HG02571 (cell line): ENCODE measurements at regions not wholly inside any gene's neighbourhood (a gene's known extent, or its start where the extent isn't known, plus 50 kb on each side); places are given as distances from the start of the nearest gene placed in this dataset.
A peak's percentile ranks its signal among the peaks of the same experiment; 100 is the strongest.
"Not testable (repeated sequence)": the region's sequence is repeated elsewhere in the genome, so short reads cannot be mapped to it uniquely, and the experiment has no call there.

Experiments used
- ATAC-seq: cut with Tn5 transposase; IDR thresholded peaks from one replicate; pipeline ENCODE4 v1.9.1; 2021; ENCODE audit warnings: mild to moderate bottlenecking, moderate library complexity; ENCODE audit not compliant: unreplicated experiment

DNA sequence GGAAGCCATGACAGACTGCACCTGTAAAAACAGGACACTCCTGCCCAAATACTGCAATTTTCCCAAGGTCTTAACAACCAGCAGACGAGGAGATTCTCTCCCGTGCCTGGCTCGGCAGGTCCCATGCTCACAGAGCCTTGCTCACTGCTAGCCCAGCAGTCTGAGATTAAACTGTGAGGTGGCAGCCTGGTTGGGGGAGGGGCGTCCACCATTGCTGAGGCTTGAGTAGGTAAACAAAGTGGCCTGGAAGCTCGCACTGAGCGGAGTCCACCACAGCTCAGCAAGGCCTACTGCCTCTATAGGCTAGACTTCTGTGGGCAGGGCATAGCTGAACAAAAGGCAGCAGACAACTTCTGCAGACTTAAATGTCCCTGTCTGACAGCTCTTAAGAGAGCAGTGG is 80.3 kb downstream of the ANXA5 start:
- ATAC-seq = not testable (repeated sequence)

DNA sequence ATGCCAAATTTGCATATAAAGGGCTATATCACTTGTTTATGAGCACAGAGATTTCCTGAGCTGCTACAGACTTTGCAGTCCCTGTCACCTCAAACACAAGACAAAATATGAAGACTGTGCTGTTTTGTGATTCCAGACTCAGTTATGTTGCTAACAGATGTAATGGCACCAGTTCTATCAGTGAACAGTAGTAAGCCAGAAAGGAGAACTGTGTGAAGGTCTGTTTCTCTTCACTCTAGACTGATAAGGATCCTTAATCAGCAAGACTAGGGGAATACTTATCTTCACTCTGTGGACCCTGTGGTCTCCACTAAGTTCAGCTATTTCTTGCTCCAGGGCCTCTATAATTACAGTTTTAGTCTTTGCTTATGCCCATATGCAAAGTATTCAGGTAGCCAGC is 82.7 kb downstream of the ANXA5 start:
- ATAC-seq = no peak

DNA sequence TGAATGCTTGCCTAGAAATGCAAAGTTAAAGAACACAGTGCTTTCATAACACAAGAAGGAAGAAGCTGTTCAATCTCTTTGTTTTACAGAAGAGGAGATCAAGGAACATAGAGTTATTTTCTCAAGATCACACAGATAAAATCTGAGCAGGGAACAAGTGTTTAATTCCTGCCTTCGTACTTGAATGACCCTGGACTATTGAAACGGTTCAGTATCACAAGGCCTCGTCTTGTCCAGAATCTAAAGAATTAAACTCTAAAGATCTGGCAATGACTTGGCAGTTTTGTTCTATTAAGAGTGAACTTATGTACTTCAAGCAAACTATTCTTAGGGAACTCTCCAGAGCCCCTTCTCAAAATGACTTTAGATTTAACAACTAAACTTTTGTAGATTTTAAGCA is 97.7 kb downstream of the ANXA5 start:
- ATAC-seq = no peak

DNA sequence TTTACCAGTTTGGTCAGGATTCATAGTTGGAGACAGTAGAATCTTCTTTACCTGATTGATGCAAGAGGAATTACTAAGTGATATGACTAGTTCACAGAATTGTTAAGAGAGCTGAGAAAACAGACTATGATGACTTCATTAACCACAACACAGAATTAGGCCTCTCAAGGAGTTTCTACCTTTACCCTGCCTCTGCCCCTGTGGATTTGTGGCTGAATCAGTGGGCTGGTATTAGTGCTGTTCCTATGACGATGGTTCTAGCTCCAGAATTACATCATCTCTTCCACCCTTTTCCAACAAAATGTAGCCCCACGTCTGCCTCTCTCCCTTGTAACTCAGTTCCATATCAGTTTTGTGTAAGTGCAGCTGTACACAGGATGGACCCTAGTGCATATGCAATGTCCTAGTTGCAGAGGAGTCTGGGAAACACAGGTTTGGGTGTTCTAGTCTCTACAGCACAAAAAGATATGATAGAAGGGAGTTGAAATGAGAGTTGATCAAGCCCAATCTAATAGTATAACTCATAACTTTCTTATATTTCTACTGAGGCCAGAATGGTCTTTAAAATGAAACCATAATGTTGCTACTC is 99.3 kb downstream of the ANXA5 start:
- peak; percentile 76 for ATAC-seq

DNA sequence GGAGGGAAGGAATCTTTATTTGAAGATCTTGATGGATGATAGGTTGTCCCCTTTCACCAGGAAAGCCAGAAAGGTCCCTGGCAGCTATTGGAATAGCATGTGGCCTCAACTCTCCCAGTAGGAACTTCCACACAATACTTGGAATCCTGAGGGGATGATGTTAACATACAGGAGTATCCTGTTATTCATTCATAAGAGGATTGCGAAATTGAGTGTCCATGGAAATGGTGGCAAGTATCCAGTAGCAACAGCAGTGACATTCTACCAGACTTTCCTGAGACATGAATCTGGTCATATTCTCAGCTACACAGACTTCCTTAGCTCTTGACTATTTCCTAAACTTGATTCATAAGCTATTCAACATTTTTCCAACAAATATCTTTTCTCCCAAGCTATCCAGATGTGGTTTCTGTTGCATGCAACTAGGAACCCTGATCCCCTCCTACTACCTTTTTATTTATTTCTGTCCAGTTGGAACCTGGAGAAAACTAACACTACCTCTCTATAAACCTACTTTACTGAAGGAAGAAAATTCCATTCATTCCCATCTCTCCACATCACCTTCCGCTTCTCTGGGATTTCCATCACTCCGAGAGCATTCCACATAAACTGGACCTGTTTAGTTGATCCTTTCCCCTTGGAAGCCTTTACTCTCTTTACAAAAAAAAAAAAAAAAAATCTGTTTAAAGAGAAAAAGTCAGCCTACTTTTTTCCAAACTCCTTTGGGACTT is 101.8 kb downstream of the ANXA5 start:
- ATAC-seq = no peak

DNA sequence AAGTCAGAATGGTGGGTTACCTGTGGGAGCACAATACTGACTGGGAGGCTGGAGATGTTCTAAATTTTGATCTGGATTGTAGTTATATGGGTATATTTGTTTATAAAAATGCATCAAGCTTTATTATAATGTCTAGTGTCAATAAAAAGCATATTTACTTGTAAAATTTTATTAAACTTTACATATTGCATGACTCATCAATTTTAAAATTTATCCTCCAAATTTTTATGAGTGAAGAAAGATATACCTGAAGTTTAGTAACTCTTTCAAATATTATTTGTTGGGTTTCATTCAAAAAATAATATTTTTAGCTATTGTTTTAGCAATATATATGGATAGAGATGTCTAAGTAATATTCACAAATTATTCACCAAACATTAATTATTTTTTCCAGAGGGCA is 103.0 kb downstream of the ANXA5 start:
- no peak for ATAC-seq

DNA sequence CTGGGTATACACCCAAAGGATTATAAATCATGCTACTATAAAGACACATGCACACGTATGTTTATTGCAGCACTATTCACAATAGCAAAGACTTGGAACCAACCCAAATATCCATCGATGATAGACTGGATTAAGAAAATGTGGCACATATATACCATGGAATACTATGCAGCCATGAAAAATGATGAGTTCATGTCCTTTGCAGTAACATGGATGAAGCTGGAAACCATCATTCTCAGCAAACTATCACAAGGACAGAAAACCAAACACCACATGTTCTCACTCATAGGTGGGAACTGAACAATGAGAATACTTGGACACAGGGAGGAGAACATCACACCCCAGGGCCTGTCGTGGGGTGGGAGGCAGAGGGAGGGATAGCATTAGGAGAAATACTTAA is 104.5 kb downstream of the ANXA5 start:
- not testable (repeated sequence) for ATAC-seq

DNA sequence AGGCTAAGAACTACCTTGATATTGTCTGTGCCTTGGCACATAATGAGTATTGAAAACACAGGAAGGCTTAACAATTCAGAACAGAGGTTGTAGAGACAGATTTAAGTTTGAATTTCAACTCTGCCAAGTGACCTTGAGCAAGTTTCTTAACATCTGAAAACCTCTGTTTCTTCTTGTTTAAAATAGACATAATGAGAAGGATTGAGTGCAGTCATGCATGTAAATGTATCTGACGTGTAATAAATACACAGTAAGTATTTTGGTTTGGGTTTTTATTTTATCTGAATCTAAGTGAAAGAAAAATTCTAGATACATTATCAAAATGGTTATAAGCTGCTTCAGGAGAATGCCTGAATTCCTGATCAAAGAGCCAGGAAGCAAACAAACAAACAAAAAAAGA is 111.9 kb downstream of the ANXA5 start:
- no peak for ATAC-seq

DNA sequence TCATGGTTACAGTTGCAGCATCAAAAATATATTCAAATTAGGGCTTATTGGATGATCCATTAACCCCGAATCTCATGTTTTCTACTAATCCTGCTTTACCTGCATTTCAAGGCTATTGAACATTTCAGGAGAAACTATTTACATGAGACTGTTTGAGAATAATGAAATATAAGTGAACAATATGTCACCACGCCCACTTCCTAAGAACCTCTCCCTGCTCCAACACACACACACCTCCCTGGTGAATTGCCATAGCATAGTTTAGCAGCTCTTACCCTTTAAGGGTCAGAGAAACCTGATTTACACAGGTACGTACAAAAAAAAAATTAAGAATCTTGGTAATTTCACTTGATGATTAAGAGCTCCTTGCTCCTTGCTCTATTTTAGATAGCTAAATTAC is 113.4 kb downstream of the ANXA5 start:
- ATAC-seq = no peak

DNA sequence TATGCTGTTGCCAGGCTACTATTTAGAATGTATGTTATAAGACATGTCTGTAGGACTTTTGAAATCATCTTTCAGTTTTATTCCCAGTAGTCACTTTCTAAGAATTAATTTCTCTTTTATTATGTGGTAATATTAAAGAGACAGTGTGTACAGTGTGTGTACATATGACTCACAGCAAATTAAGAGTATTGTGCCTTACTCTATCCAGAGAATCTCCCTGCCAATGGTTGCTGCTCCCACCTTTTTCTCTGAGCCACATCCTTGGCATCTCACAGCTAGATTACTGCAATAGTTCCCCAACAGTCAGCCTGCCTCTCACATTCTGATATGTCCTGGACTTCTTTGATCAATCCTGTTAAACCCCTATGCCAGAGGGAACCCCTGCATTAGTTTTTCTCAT is 114.5 kb downstream of the ANXA5 start:
- ATAC-seq = no peak

DNA sequence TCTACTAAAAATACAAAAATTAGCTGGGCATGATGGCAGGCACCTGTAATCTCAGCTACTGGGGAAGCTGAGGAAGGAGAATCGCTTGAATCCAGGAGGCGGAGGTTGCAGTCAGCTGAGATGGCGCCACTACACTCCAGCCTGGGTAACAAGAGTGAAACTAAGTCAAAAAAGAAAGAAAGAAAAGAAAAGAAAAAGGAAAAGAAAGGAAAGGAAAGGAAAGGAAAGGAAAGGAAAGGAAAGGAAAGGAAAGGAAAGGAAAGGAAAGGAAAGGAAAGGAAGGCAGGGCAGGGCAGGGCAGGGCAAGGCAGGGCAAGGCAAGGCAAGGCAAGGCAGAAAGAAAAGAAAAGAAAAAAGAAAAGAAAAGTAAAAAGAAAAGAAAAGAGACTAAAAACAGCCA is 121.4 kb downstream of the ANXA5 start:
- not testable (repeated sequence) for ATAC-seq

DNA sequence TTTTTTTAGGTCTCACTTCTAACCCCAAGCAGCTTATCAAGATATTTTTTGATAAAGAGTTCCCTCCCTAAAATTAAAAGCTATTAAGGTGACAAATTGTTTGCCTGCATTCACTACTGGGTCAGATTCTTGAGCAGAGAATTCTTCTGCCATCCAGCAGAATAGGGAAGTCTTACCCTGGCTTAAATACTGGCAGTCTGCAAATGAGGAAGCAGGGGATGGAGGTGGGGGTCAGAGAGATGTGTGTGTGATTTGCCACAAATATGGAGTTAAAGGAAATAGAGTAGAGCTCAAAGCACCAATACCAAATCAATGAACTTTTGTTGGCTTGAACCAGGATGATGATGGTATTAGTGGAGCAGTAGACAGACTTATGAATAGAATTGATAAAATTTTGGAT is 122.2 kb downstream of the ANXA5 start:
- ATAC-seq = no peak

DNA sequence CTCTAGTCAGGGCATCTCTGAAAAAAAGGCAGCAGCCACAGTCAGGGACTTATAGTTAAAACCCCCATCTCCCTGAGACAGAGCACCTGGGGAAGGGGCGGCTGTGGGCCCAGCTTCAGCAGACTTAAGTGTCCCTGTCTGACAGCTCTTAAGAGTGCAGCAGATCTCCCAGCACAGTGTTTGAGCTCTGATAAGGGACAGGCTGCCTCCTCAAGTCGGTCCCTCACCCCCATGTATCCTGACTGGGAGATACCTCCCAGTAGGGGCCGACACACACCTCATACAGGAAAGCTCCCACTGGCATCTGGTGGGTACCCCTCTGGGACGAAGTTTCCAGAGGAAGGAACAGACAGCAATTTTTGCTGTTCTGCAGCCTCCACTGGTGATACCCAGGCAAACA is 129.0 kb downstream of the ANXA5 start:
- no peak for ATAC-seq

DNA sequence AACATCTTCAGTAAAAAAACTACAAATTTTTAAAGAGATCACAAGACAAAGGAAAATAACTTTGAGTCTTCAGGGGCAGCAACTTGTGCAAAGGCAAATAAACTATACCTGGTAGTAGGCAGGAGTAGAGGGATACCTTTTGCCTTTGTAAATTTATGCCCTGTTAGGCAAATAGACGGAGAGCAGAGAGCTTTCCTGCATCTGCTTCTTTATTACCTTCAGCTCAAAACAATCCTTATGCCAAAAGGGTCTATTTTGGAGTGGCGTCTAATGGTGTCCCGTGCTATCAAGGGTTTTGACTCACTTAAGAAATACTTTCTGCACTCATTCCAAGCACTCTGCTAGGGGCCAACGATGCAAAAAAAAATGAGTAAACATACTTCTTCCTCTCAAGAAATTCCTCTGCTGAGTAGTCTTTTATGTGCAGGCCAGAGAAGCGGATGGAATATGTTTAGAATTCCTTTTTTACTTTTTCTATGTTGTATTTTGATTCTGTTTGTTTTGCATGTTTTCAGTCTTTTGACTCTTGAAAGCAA is 131.9 kb downstream of the ANXA5 start:
- ATAC-seq = no peak

DNA sequence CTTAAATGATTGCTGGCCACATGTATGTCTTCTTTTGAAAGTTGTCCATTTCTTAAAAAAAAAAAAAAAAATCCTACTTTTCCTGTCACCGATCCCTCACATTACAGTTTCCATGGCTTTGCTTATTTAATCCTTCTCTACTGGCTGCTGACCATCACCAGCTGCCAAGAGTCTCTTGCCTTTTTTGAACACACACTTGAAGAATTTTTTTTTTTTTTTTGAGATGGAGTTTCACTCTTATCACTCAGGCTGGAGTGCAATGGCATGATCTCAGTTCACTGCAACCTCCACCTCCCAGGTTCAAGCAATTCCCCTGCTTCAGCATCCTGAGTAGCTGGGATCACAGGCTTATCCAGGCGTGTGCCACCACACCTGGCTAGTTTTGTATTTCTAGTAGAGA is 134.0 kb downstream of the ANXA5 start:
- no peak for ATAC-seq

DNA sequence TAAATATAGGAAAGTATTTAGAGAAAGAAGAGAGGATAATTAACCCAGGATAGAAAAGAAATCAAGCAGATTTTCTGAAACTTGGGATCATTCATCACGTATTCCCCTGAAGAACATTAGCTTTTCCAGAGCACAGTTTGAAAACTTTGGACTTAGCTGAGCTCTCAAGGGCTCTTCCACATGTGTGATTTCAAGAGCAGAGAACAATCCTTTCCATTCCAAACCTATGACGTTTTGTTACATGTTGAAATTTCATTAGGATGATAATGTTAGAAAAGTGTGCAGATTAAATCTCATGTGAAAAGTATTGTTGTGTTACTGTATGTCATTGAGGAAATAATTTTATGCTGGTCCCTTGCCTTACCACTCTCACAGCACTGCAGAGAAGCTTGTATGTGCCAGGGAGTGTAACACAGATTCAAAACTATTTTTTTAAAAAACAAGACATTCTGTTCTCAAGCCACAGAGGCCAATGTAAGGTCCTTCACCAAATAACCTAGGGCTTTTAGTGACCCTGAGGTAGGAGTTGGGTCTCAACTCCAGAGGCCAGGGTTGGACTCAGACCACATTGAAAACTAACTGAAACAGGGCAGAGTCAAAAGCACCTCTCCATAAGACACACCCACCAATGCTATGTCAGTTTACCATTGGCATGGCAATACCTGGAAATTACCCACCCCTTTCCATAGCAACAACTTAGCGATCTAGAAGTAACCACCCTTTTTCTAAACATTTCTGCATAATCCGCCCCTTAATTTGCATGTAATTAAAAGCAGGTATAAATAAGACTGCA is 141.3 kb downstream of the ANXA5 start:
- ATAC-seq = no peak

DNA sequence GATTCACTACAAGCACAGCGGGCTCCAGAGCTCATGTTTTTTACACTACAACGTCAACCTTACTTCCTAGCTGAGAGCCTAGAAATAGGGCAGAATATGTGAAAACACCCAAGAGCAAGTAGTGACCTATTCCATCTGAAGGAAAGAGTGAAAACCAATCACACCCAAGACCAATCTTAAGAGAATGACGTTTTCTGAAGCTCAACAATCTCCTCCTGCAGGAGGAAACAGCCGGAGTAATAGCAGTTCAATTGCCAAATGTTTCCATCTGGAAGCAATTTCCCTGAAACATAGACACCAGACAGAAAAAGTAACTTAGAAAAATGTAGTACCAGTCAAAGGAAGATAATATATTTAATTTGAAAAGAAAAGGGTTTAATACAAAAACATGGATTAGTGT is 142.4 kb downstream of the ANXA5 start:
- no peak for ATAC-seq

DNA sequence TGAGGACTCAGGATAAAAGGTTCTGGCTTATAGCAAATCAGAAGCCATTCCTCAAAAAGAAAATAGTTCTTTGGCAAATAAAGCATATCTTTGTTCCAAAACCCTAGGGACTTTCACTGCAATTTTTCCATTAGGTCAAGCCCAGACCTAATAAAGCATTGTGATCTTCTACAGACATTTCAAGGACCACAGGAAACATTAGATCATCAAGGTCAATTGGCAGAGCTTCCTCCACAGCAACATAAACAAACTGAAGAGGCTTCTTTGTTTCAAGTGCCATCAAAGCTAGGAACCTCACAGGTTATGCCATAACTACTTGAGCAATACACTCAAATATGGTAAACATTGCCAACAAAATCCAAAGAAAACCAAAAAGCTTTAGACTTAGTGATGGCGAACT is 144.9 kb downstream of the ANXA5 start:
- no peak for ATAC-seq

DNA sequence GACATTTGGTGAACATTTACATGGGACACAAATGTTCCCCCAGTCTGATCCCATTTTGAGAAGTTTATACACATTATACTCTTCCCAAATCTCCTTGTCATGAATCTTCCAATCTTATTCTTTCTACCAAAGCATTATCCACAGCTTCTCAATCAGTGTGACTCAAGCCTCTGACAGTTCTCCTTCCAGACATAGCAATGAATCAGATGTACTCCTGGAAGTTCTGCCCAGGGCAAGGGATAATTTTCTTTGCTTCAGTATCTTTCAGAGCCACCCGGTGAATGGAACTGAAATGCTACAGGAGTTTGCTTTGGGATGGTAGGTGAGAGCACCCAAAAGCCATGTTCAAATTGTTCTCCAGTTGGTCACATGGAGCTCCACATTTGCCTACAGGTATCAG is 145.5 kb downstream of the ANXA5 start:
- no peak for ATAC-seq

DNA sequence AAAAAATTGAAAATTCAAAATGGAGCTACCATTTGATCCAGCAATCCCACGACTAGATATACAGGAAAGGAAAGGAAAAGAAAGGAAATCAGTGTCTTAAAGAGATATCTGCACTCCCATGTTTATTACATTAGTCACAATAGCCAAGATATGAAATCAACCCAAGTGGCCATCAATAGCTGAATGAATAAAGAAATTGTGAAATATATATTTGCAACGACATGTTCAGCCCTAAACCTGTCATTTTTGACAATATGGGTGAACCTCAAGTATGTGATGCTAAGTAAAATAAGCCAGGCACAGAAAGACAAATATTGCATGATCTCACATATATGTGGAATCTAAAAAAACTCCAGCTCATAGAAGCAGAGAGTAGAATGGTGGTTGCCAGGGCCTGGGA is 155.1 kb downstream of the ANXA5 start:
- ATAC-seq = no peak

DNA sequence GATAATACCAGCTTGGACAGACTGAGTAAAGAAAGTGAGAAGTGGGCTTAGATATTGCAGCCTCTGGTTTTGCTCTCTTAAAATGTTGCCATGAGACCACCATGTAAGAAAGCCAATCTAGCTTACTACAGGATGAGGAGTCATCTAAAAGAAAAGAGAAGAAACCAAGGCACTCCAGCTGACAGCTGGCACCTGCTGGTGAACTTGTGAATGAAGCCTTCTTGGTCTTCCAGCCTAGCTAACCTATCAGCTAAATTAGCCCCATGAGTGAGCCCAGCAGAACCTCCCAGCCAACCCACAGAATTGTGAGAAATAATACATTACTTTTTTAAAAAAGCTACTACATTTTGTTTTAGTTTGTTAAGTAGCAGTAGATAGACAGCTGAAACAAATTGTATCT is 154.5 kb upstream of the QRFPR start:
- ATAC-seq = no peak

DNA sequence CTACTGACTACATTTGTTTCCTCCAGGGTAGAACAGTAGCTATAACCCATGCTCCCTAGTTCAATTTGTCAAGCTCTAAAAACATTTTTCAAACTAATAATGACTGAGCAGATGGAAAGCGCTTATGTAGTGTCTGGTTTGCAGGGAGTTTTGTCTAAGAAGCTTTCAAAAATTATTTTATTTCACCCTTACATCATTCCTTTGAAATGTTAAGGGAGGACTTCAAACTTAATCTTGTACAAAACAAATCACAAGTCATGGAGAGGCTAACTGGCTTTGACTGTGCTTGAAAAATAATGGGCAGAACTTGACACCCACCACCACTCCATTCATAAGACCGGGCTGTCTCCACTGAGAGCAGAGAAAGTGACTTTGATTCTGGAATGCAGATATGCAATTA is 153.4 kb upstream of the QRFPR start:
- no peak for ATAC-seq
